Omental fat pad (tissue), 3 donors: ENCODE measurements at regions not wholly inside any gene's neighbourhood (a gene's known extent, or its start where the extent isn't known, plus 50 kb on each side); places are given as distances from the start of the nearest gene placed in this dataset.

Source experiments
- ATAC-seq: fragments of 150-250 bp; one replicate; pipeline ENCODE4 v1.9.1; 2016; ENCODE audit warnings: mild to moderate bottlenecking, moderate library complexity; ENCODE audit not compliant: low FRiP score
- DNase-seq: peaks from one replicate; pipeline ENCODE4 v3.0.0-alpha.2; 2019; ENCODE audit warnings: low spot score
- CTCF ChIP-seq, 3 donors: fragments of 450-650 bp; IDR thresholded peaks; one replicate each; pipeline ENCODE4 v1.5.1; 2016 to 2017; ENCODE audit warnings: antibody characterized with exemption in 3 of 3, mild to moderate bottlenecking in 3 of 3, moderate library complexity in 2 of 3

GRCh38 chr9:87167582-87167981, 220.3 kb upstream of the GAS1 start:
- DNase-seq (no peak), ATAC-seq (peak; percentile 57)
- TF ChIP-seq CTCF (IDR thresholded peaks at IDR 0.05), result no peak

- ATAC-seq, result no peak
Observed at GRCh38 chr9:87178302-87178701, 231.0 kb upstream of the GAS1 start.

GRCh38 chr9:87179553-87180340, 232.4 kb upstream of the GAS1 start:
- DNase-seq (no peak), ATAC-seq (no peak)
- TF ChIP-seq CTCF (IDR thresholded peaks at IDR 0.05), result no peak

More at GRCh38 chr9:87178302-87178701, 231.0 kb upstream of the GAS1 start:
- no peak for TF ChIP-seq CTCF (IDR thresholded peaks at IDR 0.05)
- DNase-seq, result no peak

- DNase-seq, result no peak
- no peak for TF ChIP-seq CTCF (IDR thresholded peaks at IDR 0.05)
- no peak for ATAC-seq
Observed at GRCh38 chr9:87180361-87180760, 233.1 kb upstream of the GAS1 start.

GRCh38 chr9:87180841-87181240, 233.5 kb upstream of the GAS1 start:
- no peak for TF ChIP-seq CTCF (IDR thresholded peaks at IDR 0.05)
- ATAC-seq (no peak), DNase-seq (no peak)

- TF ChIP-seq CTCF (IDR thresholded peaks at IDR 0.05), result no peak
- DNase-seq (no peak), ATAC-seq (no peak)
Observed at GRCh38 chr9:87181670-87182069, 234.4 kb upstream of the GAS1 start.

GRCh38 chr9:87184956-87185642, 237.8 kb upstream of the GAS1 start:
- no peak for DNase-seq
- no peak for TF ChIP-seq CTCF (IDR thresholded peaks at IDR 0.05)
- ATAC-seq, result peak; percentile 67
